ENCODE measurements at regions not wholly inside any gene's neighbourhood (a gene's known extent, or its start where the extent isn't known, plus 50 kb on each side); places are given as distances from the start of the nearest gene placed in this dataset.

DNA sequence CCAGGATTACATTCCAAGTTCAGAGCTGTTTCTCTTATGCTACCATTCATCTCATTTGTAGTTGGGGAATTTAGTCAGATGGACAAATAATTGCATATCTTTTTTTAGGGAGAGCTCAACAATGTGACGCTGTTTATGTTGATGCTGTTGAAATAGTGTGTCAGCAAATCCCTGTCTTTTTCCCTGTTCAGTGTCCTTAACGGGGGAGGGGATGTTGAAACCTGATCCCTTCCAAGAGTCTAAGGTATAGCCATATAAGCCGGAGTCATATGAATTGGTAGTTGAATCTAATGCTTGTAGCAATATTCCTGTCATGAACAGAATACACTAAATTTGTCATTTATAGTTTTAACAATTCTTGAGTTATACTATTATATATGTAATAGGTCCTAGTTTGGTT is 293.5 kb upstream of the FAT1 start:
- Histone ChIP-seq H3K9me3 (ENCODE audit: control insufficient read depth in 4 of 4, insufficient read depth in 3 of 4, low read length in 3 of 4) (peaks cover 0 to 2% (median 0%) of the 10 kb centered on the region in 4 donors), H3K36me3 (ENCODE audit: control insufficient read depth in 4 of 4, insufficient read depth in 4 of 4, low read length in 4 of 4) (no peaks in the 10 kb centered on the region), H3K27me3 (ENCODE audit: control insufficient read depth in 3 of 3, insufficient read depth in 3 of 3, low read length in 2 of 3) (no peaks in the 10 kb centered on the region), H3K4me3 (no peak overlapping the region), H3K9ac (ENCODE audit: insufficient read depth in 1 of 2, low read length in 2 of 2) (no peak overlapping the region), H3K4me1 (ENCODE audit: control insufficient read depth in 5 of 5, insufficient read depth in 5 of 5, low read length in 5 of 5) (no peaks in the 10 kb centered on the region), H3K27ac (ENCODE audit: low read depth in 1 of 2, low read length in 1 of 2) (no peak overlapping the region)
- ATAC-seq (ENCODE audit: insufficient read depth, low FRiP score) (no peak), DNase-seq (peak in 2 of 3 donors; percentile 40 to 58)
- TF ChIP-seq, protein P1, sequence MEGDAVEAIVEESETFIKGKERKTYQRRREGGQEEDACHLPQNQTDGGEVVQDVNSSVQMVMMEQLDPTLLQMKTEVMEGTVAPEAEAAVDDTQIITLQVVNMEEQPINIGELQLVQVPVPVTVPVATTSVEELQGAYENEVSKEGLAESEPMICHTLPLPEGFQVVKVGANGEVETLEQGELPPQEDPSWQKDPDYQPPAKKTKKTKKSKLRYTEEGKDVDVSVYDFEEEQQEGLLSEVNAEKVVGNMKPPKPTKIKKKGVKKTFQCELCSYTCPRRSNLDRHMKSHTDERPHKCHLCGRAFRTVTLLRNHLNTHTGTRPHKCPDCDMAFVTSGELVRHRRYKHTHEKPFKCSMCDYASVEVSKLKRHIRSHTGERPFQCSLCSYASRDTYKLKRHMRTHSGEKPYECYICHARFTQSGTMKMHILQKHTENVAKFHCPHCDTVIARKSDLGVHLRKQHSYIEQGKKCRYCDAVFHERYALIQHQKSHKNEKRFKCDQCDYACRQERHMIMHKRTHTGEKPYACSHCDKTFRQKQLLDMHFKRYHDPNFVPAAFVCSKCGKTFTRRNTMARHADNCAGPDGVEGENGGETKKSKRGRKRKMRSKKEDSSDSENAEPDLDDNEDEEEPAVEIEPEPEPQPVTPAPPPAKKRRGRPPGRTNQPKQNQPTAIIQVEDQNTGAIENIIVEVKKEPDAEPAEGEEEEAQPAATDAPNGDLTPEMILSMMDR (IDR thresholded peaks at IDR 0.05; ENCODE audit: control extremely low read depth, extremely low read depth): no peak
- 58 to 60% methylated on average over 3 of the region's 3 CpGs for WGBS, 2 donors

DNA sequence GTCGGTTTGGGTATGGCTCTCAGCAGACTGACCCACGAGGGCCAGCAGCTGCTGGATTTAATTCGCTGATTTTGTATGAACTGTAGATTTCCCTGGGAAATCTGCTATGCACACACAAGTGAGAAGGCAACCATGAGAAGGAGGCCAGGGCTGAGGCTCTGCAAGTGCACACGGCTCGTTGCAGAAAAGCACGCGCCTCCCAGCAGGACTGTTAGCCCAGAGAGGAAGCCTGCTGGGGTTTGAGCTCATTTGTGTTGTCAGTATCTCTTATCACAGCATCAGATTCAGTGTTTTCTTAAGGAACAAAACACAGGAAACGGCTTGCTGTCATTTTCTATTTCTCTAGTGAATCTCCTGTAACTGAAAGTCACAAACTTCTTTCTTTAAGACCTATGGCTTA is 296.2 kb upstream of the FAT1 start:
- H3K4me3 ChIP-seq: no peak overlapping the region
- no peaks in the 10 kb centered on the region for H3K27me3 ChIP-seq (ENCODE audit: control insufficient read depth in 3 of 3, insufficient read depth in 3 of 3, low read length in 2 of 3)
- TF ChIP-seq, protein P1 (IDR thresholded peaks at IDR 0.05; ENCODE audit: control extremely low read depth, extremely low read depth): no peak
- no peak for DNase-seq
- no peak overlapping the region for H3K27ac ChIP-seq (ENCODE audit: low read depth in 1 of 2, low read length in 1 of 2)
- H3K9me3 ChIP-seq (ENCODE audit: control insufficient read depth in 4 of 4, insufficient read depth in 3 of 4, low read length in 3 of 4): no peaks in the 10 kb centered on the region
- WGBS, 2 donors: 54 to 64% methylated on average over 8 of the region's 8 CpGs
- H3K36me3 ChIP-seq (ENCODE audit: control insufficient read depth in 4 of 4, insufficient read depth in 4 of 4, low read length in 4 of 4): no peaks in the 10 kb centered on the region
- no peak for ATAC-seq (ENCODE audit: insufficient read depth, low FRiP score)
- H3K4me1 ChIP-seq (ENCODE audit: control insufficient read depth in 5 of 5, insufficient read depth in 5 of 5, low read length in 5 of 5): no peaks in the 10 kb centered on the region
- no peak overlapping the region for H3K9ac ChIP-seq (ENCODE audit: insufficient read depth in 1 of 2, low read length in 2 of 2)

DNA sequence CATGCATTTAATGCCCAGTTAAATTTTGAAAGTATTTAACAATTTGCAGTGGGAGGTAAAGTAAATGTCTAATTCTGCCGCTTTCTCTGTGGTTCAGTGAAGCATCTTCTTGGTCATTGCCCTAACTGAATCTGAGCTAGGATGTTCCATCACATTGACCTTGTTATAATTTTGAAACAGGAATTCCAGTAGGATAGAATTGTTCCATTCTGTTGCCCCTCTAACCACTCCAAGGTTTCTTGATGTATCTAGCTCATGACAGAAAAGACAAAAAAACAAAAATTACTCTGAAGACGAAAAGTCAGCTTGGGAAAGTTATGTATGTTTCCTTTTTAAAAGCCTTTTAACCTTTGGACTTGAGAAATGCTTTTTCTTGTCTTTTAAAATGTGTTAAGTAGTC is 297.0 kb upstream of the FAT1 start:
- Histone ChIP-seq H3K9ac (ENCODE audit: insufficient read depth in 1 of 2, low read length in 2 of 2) (no peak overlapping the region), H3K9me3 (ENCODE audit: control insufficient read depth in 4 of 4, insufficient read depth in 3 of 4, low read length in 3 of 4) (no peaks in the 10 kb centered on the region), H3K4me1 (ENCODE audit: control insufficient read depth in 5 of 5, insufficient read depth in 5 of 5, low read length in 5 of 5) (no peaks in the 10 kb centered on the region), H3K4me3 (no peak overlapping the region), H3K27ac (ENCODE audit: low read depth in 1 of 2, low read length in 1 of 2) (no peak overlapping the region), H3K27me3 (ENCODE audit: control insufficient read depth in 3 of 3, insufficient read depth in 3 of 3, low read length in 2 of 3) (no peaks in the 10 kb centered on the region), H3K36me3 (ENCODE audit: control insufficient read depth in 4 of 4, insufficient read depth in 4 of 4, low read length in 4 of 4) (no peaks in the 10 kb centered on the region)
- DNase-seq (no peak), ATAC-seq (ENCODE audit: insufficient read depth, low FRiP score) (no peak)
- TF ChIP-seq, protein P1 (IDR thresholded peaks at IDR 0.05; ENCODE audit: control extremely low read depth, extremely low read depth): no peak
- WGBS, 2 donors: 94% methylated on average over 2 of the region's 2 CpGs
